ENCODE measurements at regions not wholly inside any gene's neighbourhood (a gene's known extent, or its start where the extent isn't known, plus 50 kb on each side); places are given as distances from the start of the nearest gene placed in this dataset.

DNA sequence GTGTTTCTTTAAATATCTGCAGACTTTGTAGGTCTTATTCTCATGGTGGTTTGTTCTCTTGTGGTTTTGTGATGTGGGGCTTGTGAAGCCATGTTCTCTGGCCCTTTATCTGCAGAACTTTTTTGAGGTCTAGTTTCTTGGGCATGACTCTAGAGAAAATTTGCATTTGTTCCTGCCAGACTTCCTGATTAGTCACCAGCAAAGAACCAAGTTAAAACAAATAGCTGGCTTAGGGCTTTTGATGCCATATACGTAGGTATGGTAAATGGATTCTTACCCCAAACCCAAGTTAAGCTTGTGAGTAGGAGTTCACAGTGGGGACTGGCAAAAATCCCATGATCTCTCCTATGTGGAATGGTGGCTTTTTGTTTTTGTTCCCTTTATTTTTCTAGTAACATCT is 68.7 kb upstream of the IRX3 start:
- DNase-seq = no peak

DNA sequence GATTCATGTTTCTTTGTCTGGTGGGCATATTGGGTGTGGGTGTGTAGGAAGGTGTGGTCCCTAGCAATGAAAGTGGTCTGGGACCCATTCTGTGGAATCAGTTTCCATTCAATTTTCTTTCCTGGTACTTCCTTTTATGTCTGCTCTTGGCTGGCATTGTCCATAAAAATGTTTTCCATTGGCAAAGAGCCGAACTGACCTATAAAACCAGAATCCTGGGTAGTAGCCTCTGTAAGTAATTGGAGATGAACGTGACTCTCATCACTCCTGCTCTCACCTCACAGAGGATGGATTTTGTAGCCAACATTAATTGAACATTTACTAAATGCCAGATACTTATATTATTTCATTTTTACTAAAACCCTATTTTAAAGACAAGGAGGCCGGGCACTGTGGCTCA is 66.5 kb upstream of the IRX3 start:
- DNase-seq = no peak

- DNase-seq = no peak
These were observed 64.6 kb upstream of the IRX3 start for GRCh38 chr16:54351171-54351570.

GRCh38 chr16:54347961-54348360 is 61.4 kb upstream of the IRX3 start:
- no peak for DNase-seq

GRCh38 chr16:54346041-54346440 is 59.5 kb upstream of the IRX3 start:
- DNase-seq = no peak

DNA sequence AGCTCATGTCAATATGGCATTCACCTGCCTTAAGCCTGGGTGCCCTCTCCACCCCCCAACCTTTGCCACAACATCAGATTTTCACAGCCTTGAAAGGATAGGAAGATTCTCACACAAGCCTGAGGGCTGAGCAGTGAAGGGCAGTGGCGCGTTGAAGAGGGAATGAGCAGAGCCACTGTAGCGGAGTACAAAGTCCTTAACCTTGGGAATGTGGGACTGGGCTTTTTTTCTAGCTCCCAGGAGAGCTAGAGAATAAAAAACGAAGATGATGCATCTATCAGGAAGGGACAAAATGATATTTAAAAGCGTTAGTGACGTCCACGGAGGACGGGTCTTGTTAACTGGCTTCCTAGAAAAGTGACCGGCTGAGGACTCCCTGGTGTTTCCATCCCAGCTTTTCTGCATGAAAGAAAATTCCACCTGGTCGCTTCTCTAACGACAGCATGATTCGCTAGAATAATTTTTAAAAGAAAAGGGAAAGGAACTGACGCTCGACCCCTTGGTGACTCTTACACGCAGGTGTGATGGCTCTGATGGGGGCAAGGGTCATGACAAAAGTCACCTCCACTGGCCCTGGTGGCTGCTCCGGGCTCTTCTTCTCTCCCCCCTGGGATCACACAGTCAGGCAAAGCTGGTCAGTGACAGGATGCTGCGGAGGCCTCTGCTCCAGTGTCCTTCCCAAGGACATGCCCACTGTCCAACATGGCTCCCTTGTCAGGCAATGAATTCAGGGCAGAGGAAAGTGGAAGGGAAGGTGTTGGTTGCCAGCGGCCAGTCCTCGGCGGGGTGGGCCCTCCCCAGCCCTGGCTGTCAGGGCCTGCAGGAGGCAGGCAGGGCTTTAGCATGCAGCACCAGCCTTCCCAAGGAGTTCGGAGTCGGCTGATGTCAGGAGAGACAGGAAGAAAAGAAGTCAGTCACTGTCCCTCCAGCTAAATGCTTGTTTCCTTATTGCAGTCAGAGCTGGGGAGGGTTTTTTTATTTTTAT is 58.4 kb upstream of the IRX3 start:
- no peak for DNase-seq

DNA sequence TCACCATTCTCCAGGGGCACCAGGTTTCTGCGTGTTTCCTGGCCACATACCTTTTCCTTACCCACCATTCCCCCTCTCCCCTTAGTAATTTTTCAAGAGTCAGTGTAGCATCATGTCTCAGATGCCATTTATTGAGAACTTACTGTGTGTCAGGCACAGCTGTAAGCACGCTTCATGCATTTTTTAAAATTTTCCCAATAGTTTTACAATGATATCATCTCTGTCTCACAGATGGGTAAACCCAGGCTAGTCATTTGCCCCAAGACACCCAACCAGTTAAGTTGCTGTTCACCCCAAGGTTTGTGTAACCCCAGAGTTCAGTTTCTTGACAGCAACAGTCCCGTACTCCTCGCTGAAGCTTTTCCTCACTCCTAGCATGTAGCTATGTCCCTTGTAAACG is 56.4 kb upstream of the IRX3 start:
- DNase-seq = no peak

- no peak for DNase-seq
These were observed 55.5 kb upstream of the IRX3 start for GRCh38 chr16:54341892-54342776.

DNA sequence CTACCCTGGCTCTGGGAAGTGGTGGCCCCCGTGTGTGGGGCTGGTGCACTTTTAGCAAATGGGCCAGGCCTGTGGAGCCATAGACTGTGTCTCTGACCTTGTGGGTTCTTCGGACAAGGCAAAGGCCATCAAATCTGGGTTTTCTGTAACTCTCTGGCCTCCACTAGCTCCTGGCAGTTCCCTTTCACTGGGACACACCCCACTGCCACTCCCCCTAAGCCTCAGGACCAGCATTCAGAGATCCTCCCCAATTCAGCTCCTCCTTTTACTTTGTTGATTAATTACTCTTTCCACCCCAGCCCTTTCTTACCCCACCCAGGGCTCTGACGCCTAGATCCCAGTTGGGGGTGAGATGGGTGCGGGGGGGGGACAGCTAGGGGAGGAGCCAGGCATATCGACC is 53.9 kb upstream of the IRX3 start:
- DNase-seq = no peak

GRCh38 chr16:54336631-54337204 is 50.1 kb upstream of the IRX3 start:
- DNase-seq = no peak
